Esophagus mucosa (tissue), 1 donor: ENCODE measurements at regions not wholly inside any gene's neighbourhood (a gene's known extent, or its start where the extent isn't known, plus 50 kb on each side); places are given as distances from the start of the nearest gene placed in this dataset.

Experiments used
- ATAC-seq: fragments of 200-7000 bp; cut with Tn5 transposase; one replicate; pipeline ENCODE4 v1.9.1; 2020
- donor health status: DM: yes; HTN: yes; CAD: no.

GRCh38 chr12:107894589-107894988, 120.1 kb downstream of the ASCL4 start:
- ATAC-seq, result no peak

- no peak for ATAC-seq
Observed at GRCh38 chr12:107895966-107896365, 121.5 kb downstream of the ASCL4 start.

GRCh38 chr12:107900588-107900987, 126.1 kb downstream of the ASCL4 start:
- no peak for ATAC-seq

- peak; percentile 82 for ATAC-seq
Observed at GRCh38 chr12:107903341-107904061, 129.0 kb downstream of the ASCL4 start.

GRCh38 chr12:107906707-107907106, 132.2 kb downstream of the ASCL4 start:
- no peak for ATAC-seq

GRCh38 chr12:107912421-107913004, 138.0 kb downstream of the ASCL4 start:
- peak; percentile 82 for ATAC-seq

- ATAC-seq, result no peak
Observed at GRCh38 chr12:107914460-107914977, 140.0 kb downstream of the ASCL4 start.

GRCh38 chr12:107917912-107918800, 143.7 kb downstream of the ASCL4 start:
- peak; percentile 61 for ATAC-seq

- no peak for ATAC-seq
Observed at GRCh38 chr12:107921062-107921461, 146.6 kb downstream of the ASCL4 start.

- no peak for ATAC-seq
Observed at GRCh38 chr12:107925125-107925524, 150.6 kb downstream of the ASCL4 start.

GRCh38 chr12:107929436-107929835, 154.9 kb downstream of the ASCL4 start:
- ATAC-seq, result peak; percentile 67

GRCh38 chr12:107931761-107932160, 157.3 kb downstream of the ASCL4 start:
- no peak for ATAC-seq

GRCh38 chr12:107938446-107938845, 163.9 kb downstream of the ASCL4 start:
- ATAC-seq, result no peak

- ATAC-seq, result no peak
Observed at GRCh38 chr12:107948391-107948945, 174.0 kb downstream of the ASCL4 start.

GRCh38 chr12:107951024-107951423, 176.5 kb downstream of the ASCL4 start:
- ATAC-seq, result no peak

- no peak for ATAC-seq
Observed at GRCh38 chr12:107955966-107956643, 173.0 kb upstream of the WSCD2 start.

- ATAC-seq, result no peak
Observed at GRCh38 chr12:107957459-107957858, 171.6 kb upstream of the WSCD2 start.

GRCh38 chr12:107963635-107964034, 165.5 kb upstream of the WSCD2 start:
- ATAC-seq, result no peak

GRCh38 chr12:107967170-107967569, 161.9 kb upstream of the WSCD2 start:
- no peak for ATAC-seq

- ATAC-seq, result no peak
Observed at GRCh38 chr12:107973950-107974349, 155.1 kb upstream of the WSCD2 start.

- ATAC-seq, result no peak
Observed at GRCh38 chr12:107976331-107976730, 152.8 kb upstream of the WSCD2 start.

- ATAC-seq, result no peak
Observed at GRCh38 chr12:107978201-107978600, 150.9 kb upstream of the WSCD2 start.
